Activated CD4-positive, alpha-beta memory T cell treated with anti-CD3 and anti-CD28 coated beads, Interleukin-2, amount 10 ng/mL, durations not matched to agents 7 days and 5 days (primary cell): ENCODE measurements at regions not wholly inside any gene's neighbourhood (a gene's known extent, or its start where the extent isn't known, plus 50 kb on each side); places are given as distances from the start of the nearest gene placed in this dataset.
"Not testable (repeated sequence)": the region's sequence is repeated elsewhere in the genome, so short reads cannot be mapped to it uniquely, and the experiment has no call there.

Source experiments
- CTCF ChIA-PET: fragments of 350-600 bp; sonication (Branson Sonifier 250); formaldehyde crosslinking; loops from one replicate; lab custom pipeline; 2021; ENCODE audit warnings: antibody characterized with exemption, inconsistent platforms; lab: Charles Lee
- POLR2A ChIA-PET: fragments of 350-600 bp; sonication (Branson Sonifier 250); formaldehyde crosslinking; loops from one replicate; lab custom pipeline; 2021; ENCODE audit warnings: antibody characterized with exemption; lab: Charles Lee
- DNase-seq: peaks from one replicate; pipeline ENCODE4 v3.0.0-alpha.2; 2020
- H3K27ac Mint-ChIP-seq: one replicate; pipeline ENCODE4 v1.8.0; 2021; ENCODE audit warnings: mild to moderate bottlenecking, mixed read lengths
- H3K27me3 Mint-ChIP-seq: one replicate; pipeline ENCODE4 v1.8.0; 2021; ENCODE audit warnings: mixed read lengths
- H3K36me3 Mint-ChIP-seq: one replicate; pipeline ENCODE4 v1.8.0; 2021; ENCODE audit warnings: low read depth, mixed read lengths
- H3K4me1 Mint-ChIP-seq: one replicate; pipeline ENCODE4 v1.8.0; 2021; ENCODE audit warnings: mixed read lengths
- H3K4me3 Mint-ChIP-seq: one replicate; pipeline ENCODE4 v1.8.0; 2021; ENCODE audit warnings: mild to moderate bottlenecking, mixed read lengths
- H3K9me3 Mint-ChIP-seq: one replicate; pipeline ENCODE4 v1.8.0; 2021; ENCODE audit warnings: mixed read lengths

DNA sequence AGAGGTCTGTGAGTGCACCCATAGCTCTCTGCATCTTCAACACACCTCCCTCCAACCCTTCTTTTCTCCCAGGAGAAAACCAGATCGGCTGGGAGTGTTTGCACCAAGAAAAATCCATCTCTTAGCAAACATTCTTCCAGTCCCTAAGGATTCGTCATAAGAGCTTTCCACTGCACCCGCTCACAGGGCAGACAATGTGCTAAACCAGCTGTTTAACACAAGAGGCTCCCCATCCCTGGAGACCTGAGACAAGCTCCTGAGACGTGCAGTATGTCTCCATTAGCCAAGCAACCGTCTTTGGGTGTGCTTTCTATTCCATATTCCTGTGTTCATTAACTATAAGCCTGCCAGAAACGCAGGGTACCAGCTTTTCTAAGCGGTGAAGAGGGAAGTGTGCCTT is 93.6 kb upstream of the ZNF462 start:
- H3K9me3 Mint-ChIP-seq = peaks cover 5% of the 10 kb centered on the region
- no peaks in the 10 kb centered on the region for H3K36me3 Mint-ChIP-seq
- no peak overlapping the region for H3K4me3 Mint-ChIP-seq
- CTCF ChIA-PET = no interaction called here
- no peaks in the 10 kb centered on the region for H3K4me1 Mint-ChIP-seq
- DNase-seq = no peak
- H3K27ac Mint-ChIP-seq = no peak overlapping the region
- no peaks in the 10 kb centered on the region for H3K27me3 Mint-ChIP-seq
- POLR2A ChIA-PET = no interaction called here

DNA sequence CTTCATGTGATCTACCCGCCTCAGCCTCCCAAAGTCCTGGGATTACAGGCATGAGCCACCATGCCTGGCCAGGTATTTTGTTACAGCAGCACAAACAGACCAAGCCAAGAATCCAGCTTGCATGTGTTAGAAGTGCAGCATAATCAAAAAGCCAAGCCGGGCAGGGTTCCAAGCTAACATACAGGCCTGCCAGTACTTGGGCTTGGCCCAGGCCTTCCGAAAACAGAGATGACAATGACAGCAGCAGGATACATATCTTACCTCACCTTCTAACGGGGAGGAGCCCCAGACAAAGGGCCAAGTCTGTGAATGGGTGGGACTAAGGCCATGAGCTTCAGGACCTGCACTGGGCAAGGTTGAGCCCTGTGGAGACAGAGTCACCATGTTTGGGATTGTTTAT is 91.4 kb upstream of the ZNF462 start:
- peaks cover 5% of the 10 kb centered on the region for H3K9me3 Mint-ChIP-seq
- H3K4me3 Mint-ChIP-seq = no peak overlapping the region
- H3K27ac Mint-ChIP-seq = no peak overlapping the region
- POLR2A ChIA-PET = no interaction called here
- DNase-seq = no peak
- no peaks in the 10 kb centered on the region for H3K4me1 Mint-ChIP-seq
- no peaks in the 10 kb centered on the region for H3K27me3 Mint-ChIP-seq
- no peaks in the 10 kb centered on the region for H3K36me3 Mint-ChIP-seq
- CTCF ChIA-PET = no interaction called here

DNA sequence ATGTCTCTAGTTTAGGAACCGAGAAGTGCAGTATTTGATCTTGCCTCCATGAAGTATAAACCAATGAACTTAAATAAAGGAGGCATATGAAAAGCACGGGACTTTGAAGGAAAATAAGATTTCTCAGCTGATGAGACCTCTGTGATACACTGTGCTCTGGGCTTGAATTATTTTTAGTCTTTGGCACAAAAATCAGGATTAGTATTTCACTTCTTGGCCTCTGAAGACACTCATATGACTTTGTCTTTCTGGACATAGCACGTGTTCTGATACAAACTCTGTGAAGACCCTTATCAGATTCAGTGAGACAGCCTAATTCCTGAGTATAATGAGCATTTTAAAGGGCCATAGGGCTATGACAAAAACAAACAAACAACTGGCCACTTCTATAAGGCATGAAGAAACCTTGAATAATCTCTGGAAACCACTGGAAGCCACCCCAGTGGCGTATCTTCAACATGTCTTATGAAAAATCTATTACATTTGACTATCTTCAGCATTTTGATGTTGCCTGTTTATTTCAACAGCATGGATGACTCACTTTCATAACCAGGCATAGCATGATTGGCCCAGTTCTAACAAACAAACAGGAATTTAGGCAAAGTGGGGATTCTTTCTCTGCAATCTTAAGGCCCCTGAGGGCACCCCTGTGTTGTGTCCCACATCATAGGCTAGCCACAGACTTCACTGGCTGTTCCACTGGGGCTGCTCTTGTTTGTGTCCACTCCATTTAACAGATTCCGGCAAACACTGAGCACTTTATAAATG is 90.3 kb upstream of the ZNF462 start:
- H3K4me1 Mint-ChIP-seq = no peaks in the 10 kb centered on the region
- no peak overlapping the region for H3K27ac Mint-ChIP-seq
- H3K36me3 Mint-ChIP-seq = no peaks in the 10 kb centered on the region
- DNase-seq = no peak
- POLR2A ChIA-PET = no interaction called here
- peaks cover 5% of the 10 kb centered on the region for H3K9me3 Mint-ChIP-seq
- H3K4me3 Mint-ChIP-seq = no peak overlapping the region
- CTCF ChIA-PET = no interaction called here
- no peaks in the 10 kb centered on the region for H3K27me3 Mint-ChIP-seq

DNA sequence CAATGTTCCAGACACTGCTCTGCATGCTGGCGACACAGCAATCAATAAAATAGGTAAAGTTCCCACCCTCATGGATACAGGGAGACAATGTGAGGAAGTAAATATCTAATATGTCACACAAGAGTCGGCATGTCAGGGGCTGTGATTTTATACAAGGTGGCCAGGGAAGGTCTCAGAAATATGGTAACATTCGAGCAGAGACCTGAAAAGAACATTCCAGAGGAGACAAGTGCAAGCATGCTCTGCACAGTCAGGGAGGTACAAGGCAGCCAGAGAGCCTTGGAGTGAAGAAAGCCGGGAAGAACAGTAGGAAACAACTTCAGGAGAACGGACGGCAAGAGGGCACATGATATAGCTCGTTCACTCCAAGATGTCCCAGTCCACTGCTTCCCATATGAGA is 89.2 kb upstream of the ZNF462 start:
- Mint-ChIP-seq H3K36me3 (no peaks in the 10 kb centered on the region), H3K4me3 (no peak overlapping the region), H3K9me3 (peaks cover 5% of the 10 kb centered on the region), H3K27me3 (no peaks in the 10 kb centered on the region), H3K4me1 (no peaks in the 10 kb centered on the region), H3K27ac (no peak overlapping the region)
- POLR2A ChIA-PET = no interaction called here
- CTCF ChIA-PET = no interaction called here
- DNase-seq = no peak

DNA sequence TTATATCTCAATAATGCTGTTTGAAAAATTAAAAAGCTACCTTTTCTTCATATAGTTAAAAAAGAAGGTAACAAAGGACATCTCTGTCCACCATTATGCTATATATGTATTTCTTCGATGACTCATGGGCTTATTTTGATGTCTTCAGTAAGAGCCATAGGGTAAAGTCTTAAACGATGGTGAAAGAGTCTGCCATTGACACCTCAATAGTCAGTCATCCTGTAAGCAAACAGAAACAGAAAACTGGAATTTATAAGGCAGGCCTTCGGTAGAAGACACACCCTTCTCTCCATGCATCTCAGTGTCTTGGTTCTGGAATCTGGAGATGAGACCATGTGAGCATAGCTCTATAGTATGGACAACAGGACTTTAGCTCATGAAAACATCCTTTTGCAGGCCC is 87.0 kb upstream of the ZNF462 start:
- Mint-ChIP-seq H3K36me3 (no peaks in the 10 kb centered on the region), H3K4me3 (no peak overlapping the region), H3K4me1 (no peaks in the 10 kb centered on the region), H3K27ac (no peak overlapping the region), H3K9me3 (peaks cover 5% of the 10 kb centered on the region), H3K27me3 (no peaks in the 10 kb centered on the region)
- DNase-seq = no peak
- POLR2A ChIA-PET = no interaction called here
- CTCF ChIA-PET = no interaction called here

DNA sequence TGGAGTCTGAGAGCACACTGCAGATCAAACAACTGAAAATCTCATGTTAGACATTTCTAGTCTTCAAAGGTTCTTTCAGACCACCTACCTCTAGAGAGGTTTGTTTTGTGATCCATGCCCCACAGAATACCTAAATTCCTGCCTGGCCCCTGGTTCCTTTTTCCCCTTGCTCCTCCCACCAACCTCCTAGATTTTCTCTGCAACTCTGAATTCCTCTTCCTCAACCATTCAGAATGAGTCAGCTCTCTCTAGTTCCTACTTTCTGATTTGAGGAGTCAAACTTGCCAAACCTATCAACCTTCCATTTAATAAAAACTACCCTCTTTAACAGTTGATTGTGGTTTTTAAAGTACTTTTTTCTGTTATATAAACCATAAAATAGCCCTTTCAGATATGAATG is 83.2 kb upstream of the ZNF462 start:
- POLR2A ChIA-PET = no interaction called here

DNA sequence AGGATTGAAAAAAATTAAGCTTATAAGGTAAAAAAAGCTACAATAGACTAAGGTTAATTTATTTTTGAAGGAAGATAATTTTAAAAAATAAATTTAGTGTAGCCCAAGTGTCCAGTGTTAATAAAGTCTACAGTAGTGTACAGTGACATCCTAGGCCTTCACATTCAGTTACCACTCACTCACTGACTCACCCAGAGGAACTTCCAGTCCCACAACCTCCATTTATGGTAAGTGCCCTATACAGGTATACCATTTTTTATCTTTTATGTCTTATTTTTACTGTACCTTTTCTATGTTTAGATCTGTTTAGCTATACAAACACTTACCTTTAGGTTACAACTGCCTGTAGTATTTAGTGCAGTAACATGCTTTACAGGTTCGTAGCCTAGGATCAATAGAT is 79.8 kb upstream of the ZNF462 start:
- ChIA-PET CTCF (no interaction called here), POLR2A (no interaction called here)
- Mint-ChIP-seq H3K9me3 (no peaks in the 10 kb centered on the region), H3K27me3 (no peaks in the 10 kb centered on the region), H3K4me1 (no peaks in the 10 kb centered on the region), H3K36me3 (no peaks in the 10 kb centered on the region), H3K27ac (no peak overlapping the region), H3K4me3 (no peak overlapping the region)
- no peak for DNase-seq

More for the DNA sequence above, 83.2 kb upstream of the ZNF462 start:
- CTCF ChIA-PET = no interaction called here
- Mint-ChIP-seq H3K9me3 (no peaks in the 10 kb centered on the region), H3K4me3 (no peak overlapping the region), H3K27me3 (no peaks in the 10 kb centered on the region), H3K4me1 (no peaks in the 10 kb centered on the region), H3K36me3 (no peaks in the 10 kb centered on the region), H3K27ac (no peak overlapping the region)
- no peak for DNase-seq

DNA sequence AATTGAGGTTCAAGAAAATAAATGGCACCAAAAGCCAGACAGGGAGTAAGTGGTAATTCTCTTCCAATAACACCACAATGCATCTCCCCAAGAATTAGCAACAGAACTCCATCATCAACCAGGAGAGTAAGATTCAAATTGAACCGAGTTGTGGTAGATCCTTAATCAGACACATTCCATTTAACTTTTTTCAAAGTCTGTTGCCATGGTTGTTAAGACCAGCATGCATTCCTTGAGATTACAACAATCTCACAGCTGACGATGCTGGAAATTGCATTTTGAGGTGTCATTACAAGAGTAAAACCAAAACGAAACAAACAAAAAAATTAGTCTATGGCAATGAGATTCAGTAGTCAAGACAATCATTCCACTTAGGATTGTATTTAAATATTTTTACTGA is 78.9 kb upstream of the ZNF462 start:
- Mint-ChIP-seq H3K36me3 (no peaks in the 10 kb centered on the region), H3K27me3 (no peaks in the 10 kb centered on the region), H3K9me3 (peaks cover 3% of the 10 kb centered on the region), H3K4me3 (no peak overlapping the region), H3K27ac (no peak overlapping the region), H3K4me1 (no peaks in the 10 kb centered on the region)
- CTCF ChIA-PET = no interaction called here
- no peak for DNase-seq
- POLR2A ChIA-PET = no interaction called here

DNA sequence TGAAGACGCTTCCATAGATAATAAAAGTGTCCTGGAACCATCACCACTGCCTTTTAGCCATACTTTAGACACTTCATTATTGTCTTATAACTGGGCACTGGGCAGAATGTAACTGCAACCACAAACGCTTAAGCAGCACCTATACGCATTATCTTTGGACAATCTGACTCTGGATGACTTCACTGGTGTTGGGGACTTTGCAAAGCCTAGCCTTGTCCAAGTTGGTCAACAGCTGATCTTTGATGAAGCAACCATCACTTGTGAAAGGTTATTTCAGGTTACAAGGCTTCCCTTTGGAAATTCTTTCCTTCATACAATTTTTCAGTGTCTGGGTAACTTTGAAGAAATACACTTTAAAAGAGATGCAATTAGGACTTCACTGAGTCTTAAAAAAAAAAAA is 77.8 kb upstream of the ZNF462 start:
- Mint-ChIP-seq H3K9me3 (peaks cover 6% of the 10 kb centered on the region), H3K4me1 (no peaks in the 10 kb centered on the region), H3K27me3 (no peaks in the 10 kb centered on the region), H3K36me3 (no peaks in the 10 kb centered on the region), H3K4me3 (no peak overlapping the region), H3K27ac (no peak overlapping the region)
- CTCF ChIA-PET = interaction anchor here (0.7 kb wide), 1 partner anchor 85 kb away, joined by 4 read pairs; no protein-coding TSS in a partner anchor
- POLR2A ChIA-PET = no interaction called here
- no peak for DNase-seq

DNA sequence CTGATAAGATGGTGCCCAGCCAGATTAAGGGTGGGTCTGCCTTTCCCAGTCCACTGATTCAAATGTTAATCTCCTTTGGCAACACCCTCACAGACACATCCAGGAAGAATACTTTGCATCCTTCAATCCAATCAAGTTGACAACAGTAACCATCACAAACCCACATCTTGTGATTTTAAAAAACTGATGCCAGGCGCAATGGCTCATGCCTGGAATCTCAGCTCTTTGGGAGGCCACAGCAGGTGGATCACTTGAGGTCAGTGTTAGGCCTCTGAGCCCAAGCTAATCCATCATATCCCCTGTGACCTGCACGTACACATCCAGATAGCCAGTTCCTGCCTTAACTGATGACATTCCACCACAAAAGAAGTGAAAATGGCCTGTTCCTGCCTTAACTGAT is 74.9 kb upstream of the ZNF462 start:
- CTCF ChIA-PET, DNase-seq, H3K27me3 Mint-ChIP-seq, H3K4me1 Mint-ChIP-seq, H3K9me3 Mint-ChIP-seq, H3K4me3 Mint-ChIP-seq, POLR2A ChIA-PET, H3K27ac Mint-ChIP-seq, H3K36me3 Mint-ChIP-seq: not testable (repeated sequence)

DNA sequence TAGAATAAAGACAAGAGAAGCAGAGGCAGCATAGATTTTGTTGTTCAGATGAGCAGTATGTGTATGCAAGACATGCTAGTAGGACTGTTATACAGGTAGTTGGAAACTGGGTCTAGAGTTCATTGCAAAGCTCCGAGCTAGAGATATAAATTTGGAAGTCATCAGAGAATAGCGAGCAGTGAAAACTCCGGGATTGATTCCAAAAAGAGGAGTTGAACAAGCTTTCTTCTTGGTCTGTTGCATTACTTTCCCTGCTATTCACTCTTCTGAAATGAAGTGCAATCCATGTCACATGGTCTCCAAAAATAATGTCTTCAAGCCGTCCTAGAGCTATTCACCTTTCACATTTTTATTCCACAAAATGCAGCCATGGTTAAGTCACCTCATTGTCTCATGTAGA is 67.9 kb upstream of the ZNF462 start:
- CTCF ChIA-PET = no interaction called here
- Mint-ChIP-seq H3K4me1 (no peaks in the 10 kb centered on the region), H3K27ac (no peak overlapping the region), H3K36me3 (no peaks in the 10 kb centered on the region), H3K9me3 (peaks cover 13% of the 10 kb centered on the region), H3K27me3 (no peaks in the 10 kb centered on the region), H3K4me3 (no peak overlapping the region)
- no peak for DNase-seq
- POLR2A ChIA-PET = no interaction called here

DNA sequence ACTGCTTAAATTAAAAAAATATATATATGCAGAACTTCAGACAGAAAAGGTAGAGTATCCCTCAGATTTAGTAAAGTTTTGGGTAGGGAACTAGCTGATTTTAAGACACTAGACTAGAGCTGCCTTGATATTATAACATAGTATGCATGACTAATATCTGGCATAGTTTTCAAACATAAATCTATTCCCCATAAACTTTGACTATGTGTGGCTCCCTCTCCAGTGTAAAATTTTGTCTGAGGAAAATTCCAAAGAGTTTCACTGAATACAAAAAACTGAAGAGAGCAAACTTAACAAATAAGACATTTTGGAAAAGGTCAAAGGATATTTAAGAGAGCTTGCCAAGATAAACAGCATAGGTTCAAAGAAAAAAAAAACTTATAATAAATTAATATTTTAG is 66.2 kb upstream of the ZNF462 start:
- H3K36me3 Mint-ChIP-seq = no peaks in the 10 kb centered on the region
- no peak for DNase-seq
- H3K4me1 Mint-ChIP-seq = no peaks in the 10 kb centered on the region
- H3K27ac Mint-ChIP-seq = no peak overlapping the region
- no peaks in the 10 kb centered on the region for H3K27me3 Mint-ChIP-seq
- ChIA-PET CTCF (no interaction called here), POLR2A (no interaction called here)
- H3K4me3 Mint-ChIP-seq = no peak overlapping the region
- peaks cover 13% of the 10 kb centered on the region for H3K9me3 Mint-ChIP-seq

DNA sequence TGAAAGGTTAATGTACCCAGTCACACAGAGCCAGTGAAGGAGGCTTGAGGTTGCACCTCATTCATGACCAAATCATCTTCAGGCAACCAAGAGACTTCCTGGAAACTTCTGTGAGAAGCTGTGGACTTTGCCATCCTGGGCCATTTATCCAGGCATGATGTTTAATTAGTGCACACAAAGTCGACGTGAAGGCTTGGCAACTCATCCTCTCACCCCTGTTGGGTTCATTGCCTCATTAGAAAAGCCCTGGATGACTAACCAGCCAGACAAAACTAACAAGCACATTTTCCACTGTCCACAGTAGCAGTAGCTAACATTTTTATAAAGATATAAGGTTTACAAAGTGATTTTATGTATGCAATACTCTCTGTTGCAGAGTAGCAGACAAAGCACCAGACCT is 65.7 kb upstream of the ZNF462 start:
- POLR2A ChIA-PET = no interaction called here
- CTCF ChIA-PET = no interaction called here
- no peak for DNase-seq
- H3K27ac Mint-ChIP-seq = no peak overlapping the region
- peaks cover 13% of the 10 kb centered on the region for H3K9me3 Mint-ChIP-seq
- no peak overlapping the region for H3K4me3 Mint-ChIP-seq
- H3K36me3 Mint-ChIP-seq = no peaks in the 10 kb centered on the region
- H3K27me3 Mint-ChIP-seq = no peaks in the 10 kb centered on the region
- H3K4me1 Mint-ChIP-seq = no peaks in the 10 kb centered on the region

DNA sequence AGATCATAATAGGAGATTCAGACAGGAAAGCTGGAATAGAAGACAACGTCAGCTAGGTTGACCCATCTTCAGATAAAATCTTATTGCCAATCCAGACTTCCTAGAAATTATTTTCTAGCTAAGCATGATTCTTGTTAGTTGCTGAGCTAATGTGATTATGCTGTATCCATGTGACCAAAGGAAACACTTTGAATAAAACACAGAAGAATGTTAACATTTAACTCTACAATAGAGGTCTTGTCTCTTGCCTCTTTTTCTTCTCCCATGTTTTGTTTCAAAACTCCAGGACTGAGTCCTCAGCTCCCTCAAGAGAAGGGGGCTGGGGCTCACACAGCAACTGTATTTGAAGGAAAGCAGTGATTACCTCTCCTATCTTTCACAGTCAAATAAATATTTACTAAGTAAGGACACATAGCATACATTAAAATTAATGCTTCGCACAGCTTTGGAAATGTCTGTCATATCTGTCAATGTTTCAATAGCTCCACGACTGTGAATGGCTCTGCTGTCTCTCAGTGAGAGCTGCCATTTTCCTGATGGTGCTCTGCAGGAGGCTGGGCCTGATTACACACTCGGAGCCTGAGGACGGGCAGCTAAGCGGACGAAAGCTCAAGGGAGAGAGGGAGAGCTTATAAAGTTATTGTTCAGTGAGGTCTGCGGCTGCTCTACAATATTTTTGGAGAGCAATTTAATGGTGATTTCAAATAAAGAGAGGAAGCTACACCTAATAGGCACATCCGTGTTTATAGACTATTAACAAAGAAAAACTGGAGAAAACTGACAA is 64.8 kb upstream of the ZNF462 start:
- no peak overlapping the region for H3K27ac Mint-ChIP-seq
- H3K4me3 Mint-ChIP-seq = no peak overlapping the region

More for the DNA sequence above, 64.8 kb upstream of the ZNF462 start:
- CTCF ChIA-PET = no interaction called here
- POLR2A ChIA-PET = no interaction called here
- Mint-ChIP-seq H3K4me1 (no peaks in the 10 kb centered on the region), H3K27me3 (no peaks in the 10 kb centered on the region), H3K9me3 (peaks cover 13% of the 10 kb centered on the region), H3K36me3 (no peaks in the 10 kb centered on the region)
- DNase-seq = no peak
